Loucy (cell line): ENCODE measurements at regions not wholly inside any gene's neighbourhood (a gene's known extent, or its start where the extent isn't known, plus 50 kb on each side); places are given as distances from the start of the nearest gene placed in this dataset.
A peak's percentile ranks its signal among the peaks of the same experiment; 100 is the strongest.

Experiments
- H2AFZ ChIP-seq: fragments of 200-600 bp; sonication (generic); 2 replicates; pipeline ENCODE4 v1.6.0; 2016; ENCODE audit warnings: antibody characterized with exemption, mild to moderate bottlenecking, low read length, moderate library complexity
- H3F3A ChIP-seq: fragments of 200-600 bp; 2 replicates; pipeline ENCODE4 v1.6.0; 2016; ENCODE audit warnings: antibody characterized with exemption, low read depth, mild to moderate bottlenecking
- H3K27me3 ChIP-seq: fragments of 200-600 bp; sonication (generic); 2 replicates; pipeline ENCODE4 v1.6.1; 2014; ENCODE audit warnings: low read length, mild to moderate bottlenecking; ENCODE audit not compliant: insufficient read depth, poor library complexity, severe bottlenecking
- H3K36me3 ChIP-seq: fragments of 200-600 bp; sonication (generic); 2 replicates; pipeline ENCODE4 v1.6.1; 2016; ENCODE audit warnings: low read length; ENCODE audit not compliant: insufficient read depth
- H3K4me1 ChIP-seq: fragments of 200-600 bp; sonication (generic); 2 replicates; pipeline ENCODE4 v1.5.1; 2014; ENCODE audit warnings: low read length, mild to moderate bottlenecking; ENCODE audit not compliant: insufficient read depth, poor library complexity, severe bottlenecking
- H3K4me2 ChIP-seq: fragments of 200-600 bp; sonication (generic); 2 replicates; pipeline ENCODE4 v1.6.0; 2014; ENCODE audit warnings: antibody characterized with exemption, low read length, low read depth, mild to moderate bottlenecking; ENCODE audit not compliant: poor library complexity, severe bottlenecking
- H3K4me3 ChIP-seq: fragments of 200-600 bp; sonication (generic); 2 replicates; pipeline ENCODE4 v1.5.1; 2014; ENCODE audit warnings: low read length, mild to moderate bottlenecking, mixed read lengths; ENCODE audit not compliant: poor library complexity, severe bottlenecking
- H3K79me2 ChIP-seq: fragments of 200-600 bp; sonication (generic); 2 replicates; pipeline ENCODE4 v1.6.1; 2014; ENCODE audit warnings: low read length; ENCODE audit not compliant: insufficient read depth
- H3K9ac ChIP-seq: fragments of 200-600 bp; sonication (generic); 2 replicates; pipeline ENCODE4 v1.6.0; 2014; ENCODE audit warnings: mild to moderate bottlenecking, low read depth, low read length, moderate library complexity; ENCODE audit not compliant: poor library complexity, severe bottlenecking
- H3K9me2 ChIP-seq: fragments of 200-600 bp; sonication (generic); replicated peaks from 2 replicates; pipeline ENCODE4 v1.6.1; 2016; ENCODE audit warnings: low read depth, low read length, mixed read lengths
- H3K9me3 ChIP-seq: fragments of 200-600 bp; sonication (generic); 2 replicates; pipeline ENCODE4 v1.6.1; 2014; ENCODE audit warnings: mild to moderate bottlenecking, antibody characterized with exemption, low read length, low read depth; ENCODE audit not compliant: insufficient read depth
- H4K20me1 ChIP-seq: fragments of 200-600 bp; sonication (generic); 2 replicates; pipeline ENCODE4 v1.6.0; 2014; ENCODE audit warnings: antibody characterized with exemption, low read length, mild to moderate bottlenecking; ENCODE audit not compliant: insufficient read depth, poor library complexity, severe bottlenecking
- CTCF ChIP-seq: fragments of 200-600 bp; sonication (generic); conservative IDR thresholded peaks from 2 replicates; pipeline ENCODE4 v1.5.1; 2014; ENCODE audit warnings: mild to moderate bottlenecking, antibody characterized with exemption, low read length
- EZH2phosphoT487 ChIP-seq: fragments of 200-600 bp; IDR thresholded peaks from 2 replicates; pipeline ENCODE4 v1.6.1; 2018; ENCODE audit warnings: antibody characterized with exemption, mild to moderate bottlenecking, moderate library complexity, borderline replicate concordance

- H3K4me1 ChIP-seq = no peaks in the 10 kb centered on the region
- no peak overlapping the region for H2AFZ ChIP-seq
- H3K4me2 ChIP-seq = no peak overlapping the region
- H3K9me3 ChIP-seq = no peaks in the 10 kb centered on the region
- no peaks in the 10 kb centered on the region for H3K9me2 ChIP-seq
- no peaks in the 10 kb centered on the region for H3K79me2 ChIP-seq
- TF ChIP-seq CTCF (no peak), EZH2phosphoT487 (no peak)
- H4K20me1 ChIP-seq = no peaks in the 10 kb centered on the region
- H3K27me3 ChIP-seq = no peaks in the 10 kb centered on the region
- H3K4me3 ChIP-seq = no peak overlapping the region
- H3F3A ChIP-seq = no peaks in the 10 kb centered on the region
- no peaks in the 10 kb centered on the region for H3K36me3 ChIP-seq
- no peak overlapping the region for H3K9ac ChIP-seq
Measured at GRCh38 chr1:191865479-191865878, 292.8 kb upstream of the RGS18 start.

- Histone ChIP-seq H2AFZ (no peak overlapping the region), H3K9me3 (no peaks in the 10 kb centered on the region), H3K4me2 (no peak overlapping the region), H4K20me1 (no peaks in the 10 kb centered on the region), H3K4me1 (no peaks in the 10 kb centered on the region), H3K27me3 (no peaks in the 10 kb centered on the region), H3K9ac (no peak overlapping the region), H3K79me2 (no peaks in the 10 kb centered on the region), H3F3A (no peaks in the 10 kb centered on the region), H3K36me3 (no peaks in the 10 kb centered on the region), H3K4me3 (no peak overlapping the region), H3K9me2 (no peaks in the 10 kb centered on the region)
- TF ChIP-seq CTCF = no peak
- no peak for TF ChIP-seq EZH2phosphoT487
Measured at GRCh38 chr1:191866155-191866554, 292.1 kb upstream of the RGS18 start.

- Histone ChIP-seq H3K9me3 (no peaks in the 10 kb centered on the region; the same call in 1 of the 2 replicates), H2AFZ (peak overlapping the region; percentile 25)
Measured at GRCh38 chr1:191869790-191870312, 288.4 kb upstream of the RGS18 start.

More at GRCh38 chr1:191869790-191870312, 288.4 kb upstream of the RGS18 start:
- Histone ChIP-seq H4K20me1 (no peaks in the 10 kb centered on the region), H3K79me2 (no peaks in the 10 kb centered on the region), H3K9me2 (no peaks in the 10 kb centered on the region), H3K27me3 (no peaks in the 10 kb centered on the region), H3K36me3 (no peaks in the 10 kb centered on the region), H3F3A (no peaks in the 10 kb centered on the region), H3K4me1 (no peaks in the 10 kb centered on the region), H3K4me2 (no peak overlapping the region), H3K4me3 (no peak overlapping the region), H3K9ac (no peak overlapping the region)
- TF ChIP-seq CTCF = no peak
- TF ChIP-seq EZH2phosphoT487 = no peak
